ENCODE measurements at regions not wholly inside any gene's neighbourhood (a gene's known extent, or its start where the extent isn't known, plus 50 kb on each side); places are given as distances from the start of the nearest gene placed in this dataset.

GRCh38 chr13:76570510-76570971 lies 315.7 kb downstream of the KCTD12 start:
- TF ChIP-seq EP300 (IDR thresholded peaks at IDR 0.05) (no peak), POLR2AphosphoS5 (IDR thresholded peaks at IDR 0.05) (no peak), CTCF (IDR thresholded peaks at IDR 0.05) (no peak)
- no peak for ATAC-seq
- Histone ChIP-seq H3K36me3 (no peaks in the 10 kb centered on the region), H3K4me1 (no peaks in the 10 kb centered on the region), H3K27ac (no peak overlapping the region), H3K4me3 (no peak overlapping the region), H3K9me3 (peaks cover 0 to 11% (median 0%) of the 10 kb centered on the region in 3 donors), H3K27me3 (no peaks in the 10 kb centered on the region)
- 0 to 60% methylated on average over 1 of the region's 1 CpG for WGBS, 2 donors (ENCODE audit: low coverage in 1 of 2)

DNA sequence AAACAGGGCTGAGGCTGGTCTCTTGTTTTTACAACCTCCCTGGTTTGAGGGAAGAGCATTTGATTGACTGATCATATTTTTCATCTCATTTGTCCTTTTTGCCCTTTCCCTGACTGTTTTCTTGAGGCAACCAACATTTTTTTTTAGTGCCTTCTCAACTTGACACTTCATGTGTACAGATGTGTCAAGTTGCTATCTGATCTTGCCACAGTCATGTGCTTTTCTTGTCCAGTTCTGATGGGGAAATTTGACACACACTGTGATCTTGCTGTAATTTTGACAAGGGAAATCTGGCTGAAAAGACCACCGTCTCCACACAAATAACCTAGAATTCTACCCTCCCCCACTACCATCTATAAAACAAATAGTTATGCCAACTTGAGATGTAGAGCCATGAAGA lies 329.6 kb downstream of the KCTD12 start:
- no peaks in the 10 kb centered on the region for H3K27me3 ChIP-seq
- H3K27ac ChIP-seq: no peak overlapping the region
- ATAC-seq: no peak
- TF ChIP-seq POLR2A (IDR thresholded peaks at IDR 0.05) (no peak), EP300 (IDR thresholded peaks at IDR 0.05) (no peak), CTCF (IDR thresholded peaks at IDR 0.05) (no peak), POLR2AphosphoS5 (IDR thresholded peaks at IDR 0.05) (no peak)
- H3K9me3 ChIP-seq: no peaks in the 10 kb centered on the region
- WGBS, 2 donors (ENCODE audit: low coverage in 1 of 2): 86 to 88% methylated on average over 1 of the region's 1 CpG
- H3K4me3 ChIP-seq: no peak overlapping the region
- H3K4me1 ChIP-seq: no peaks in the 10 kb centered on the region
- H3K36me3 ChIP-seq: no peaks in the 10 kb centered on the region

DNA sequence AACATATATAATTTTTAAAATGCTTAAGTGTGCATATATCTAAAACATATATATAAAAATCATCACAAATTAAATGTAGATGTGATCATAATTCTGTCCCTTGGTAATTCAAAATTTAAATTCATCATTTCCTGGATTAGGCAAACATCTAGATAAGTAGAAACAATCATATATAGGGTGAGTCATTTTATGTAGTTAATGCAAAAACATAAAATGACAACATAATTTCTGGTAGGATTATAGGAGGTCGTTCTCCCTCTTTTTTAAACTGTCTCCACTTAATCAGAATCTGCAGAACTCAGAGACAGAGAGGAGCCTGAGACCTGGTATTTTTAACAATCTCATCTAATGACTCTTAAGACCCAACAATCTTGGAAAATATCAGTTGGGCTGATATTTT lies 333.4 kb downstream of the KCTD12 start:
- Histone ChIP-seq H3K27me3 (no peaks in the 10 kb centered on the region), H3K36me3 (no peaks in the 10 kb centered on the region), H3K27ac (no peak overlapping the region), H3K9me3 (no peaks in the 10 kb centered on the region), H3K4me3 (no peak overlapping the region), H3K4me1 (no peaks in the 10 kb centered on the region)
- TF ChIP-seq POLR2A (IDR thresholded peaks at IDR 0.05) (no peak), POLR2AphosphoS5 (IDR thresholded peaks at IDR 0.05) (no peak), EP300 (IDR thresholded peaks at IDR 0.05) (no peak), CTCF (IDR thresholded peaks at IDR 0.05) (no peak)
- 77 to 100% methylated on average over 1 of the region's 1 CpG for WGBS, 2 donors (ENCODE audit: low coverage in 1 of 2)
- no peak for ATAC-seq

DNA sequence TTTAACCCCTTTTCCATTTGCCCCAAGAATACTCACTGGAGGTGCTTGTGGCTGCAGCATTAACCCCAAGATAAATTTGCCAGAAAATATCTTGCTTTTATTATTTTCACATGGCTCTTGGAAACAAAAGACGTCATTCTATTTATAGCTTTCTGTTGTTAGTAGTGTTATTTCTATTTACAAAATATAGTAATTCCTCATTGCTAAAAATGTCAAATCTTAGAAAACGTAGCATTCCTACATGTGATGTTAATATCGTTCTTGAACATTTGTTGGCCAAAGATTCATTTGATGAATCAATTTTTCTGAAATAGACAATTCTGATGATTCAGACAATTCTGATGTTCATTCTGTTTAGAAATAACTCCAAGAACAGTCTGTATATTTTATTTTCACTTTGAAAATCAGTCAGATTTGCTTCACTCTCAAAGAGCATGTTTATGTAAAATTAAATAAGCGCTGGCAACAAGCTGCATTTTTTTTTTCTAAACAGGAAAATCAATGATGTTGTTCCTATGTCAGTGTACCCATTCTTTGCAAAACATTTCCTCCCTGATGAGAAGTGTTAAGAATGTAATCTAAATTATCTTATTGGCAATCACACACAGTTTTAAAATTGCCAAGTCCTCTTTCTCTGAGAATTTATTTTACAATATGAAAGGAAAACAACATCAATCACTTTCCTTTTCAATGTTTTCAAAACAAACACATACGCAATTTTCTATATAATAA lies 334.0 kb downstream of the KCTD12 start:
- TF ChIP-seq EP300 (IDR thresholded peaks at IDR 0.05) (no peak), POLR2A (IDR thresholded peaks at IDR 0.05) (no peak), CTCF (IDR thresholded peaks at IDR 0.05) (no peak), POLR2AphosphoS5 (IDR thresholded peaks at IDR 0.05) (no peak)
- H3K4me1 ChIP-seq: no peaks in the 10 kb centered on the region
- no peaks in the 10 kb centered on the region for H3K27me3 ChIP-seq
- no peak overlapping the region for H3K27ac ChIP-seq
- ATAC-seq: no peak
- H3K36me3 ChIP-seq: no peaks in the 10 kb centered on the region
- WGBS, 2 donors (ENCODE audit: low coverage in 1 of 2): 45 to 49% methylated on average over 5 of the region's 5 CpGs
- H3K9me3 ChIP-seq: no peaks in the 10 kb centered on the region
- no peak overlapping the region for H3K4me3 ChIP-seq

GRCh38 chr13:76542176-76542575 lies 344.0 kb downstream of the KCTD12 start:
- TF ChIP-seq POLR2AphosphoS5 (IDR thresholded peaks at IDR 0.05): no peak
- no peaks in the 10 kb centered on the region for H3K9me3 ChIP-seq
- H3K27me3 ChIP-seq: no peaks in the 10 kb centered on the region
- no peak overlapping the region for H3K27ac ChIP-seq
- no peak for ATAC-seq
- 57 to 76% methylated on average over 4 of the region's 4 CpGs for WGBS, 2 donors (ENCODE audit: low coverage in 1 of 2)
- H3K4me1 ChIP-seq: no peaks in the 10 kb centered on the region
- no peaks in the 10 kb centered on the region for H3K36me3 ChIP-seq
- H3K4me3 ChIP-seq: no peak overlapping the region
